ENCODE measurements at regions not wholly inside any gene's neighbourhood (a gene's known extent, or its start where the extent isn't known, plus 50 kb on each side); places are given as distances from the start of the nearest gene placed in this dataset.

DNA sequence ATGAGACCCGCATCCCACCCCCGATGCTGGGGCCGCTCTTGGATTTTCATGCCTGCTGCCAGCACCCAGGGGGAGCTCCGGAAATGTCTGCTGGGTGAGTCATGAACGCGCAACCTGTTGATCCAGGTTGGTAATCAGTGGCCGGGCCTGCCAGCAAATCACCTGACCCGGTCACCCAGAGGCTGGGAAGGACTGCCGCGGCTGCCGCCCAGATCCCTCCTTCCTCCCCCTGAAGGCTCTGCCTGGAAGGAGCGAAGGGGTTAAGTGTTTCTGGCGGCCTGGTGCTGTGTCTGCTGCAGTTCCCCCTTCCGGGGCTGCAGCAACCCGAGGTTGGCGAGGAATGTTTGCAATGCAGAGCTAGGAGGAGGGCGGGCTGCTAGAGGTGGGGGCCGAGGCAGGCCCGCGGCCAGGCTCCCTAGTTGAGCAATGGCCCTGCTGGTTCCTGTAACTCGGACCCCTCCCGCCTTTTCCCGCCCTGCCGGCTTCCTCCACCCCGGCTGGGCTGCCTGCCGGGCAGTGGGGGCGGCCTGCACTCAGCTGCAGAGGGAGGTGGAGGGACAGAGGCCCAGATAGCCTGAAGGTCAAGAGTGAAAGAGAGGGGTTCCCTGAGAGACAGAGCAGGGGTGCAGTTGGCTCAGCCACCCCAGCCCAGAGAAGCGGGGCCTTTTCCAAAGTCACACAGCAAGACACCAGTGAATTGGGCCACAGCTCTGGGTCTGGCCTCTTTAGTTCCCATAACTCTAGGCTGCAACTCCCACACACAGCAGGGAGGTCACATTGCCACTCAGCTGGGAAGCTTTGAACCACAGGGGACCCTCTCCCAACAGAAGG is 156.3 kb upstream of the IER5L start:
- peak; percentile 93 for DNase-seq
- H3K27ac ChIP-seq (ENCODE audit: low read depth in 2 of 2, low read length in 1 of 2): peak overlapping the region; percentile 89 to 92
- H3K9me3 ChIP-seq: no peaks in the 10 kb centered on the region
- no peaks in the 10 kb centered on the region for H3K9me2 ChIP-seq
- H4K20me1 ChIP-seq (ENCODE audit: insufficient read depth): no peaks in the 10 kb centered on the region
- H3K4me1 ChIP-seq (ENCODE audit: control insufficient read depth in 1 of 2, insufficient read depth in 2 of 2, low read depth in 1 of 2, low read length in 1 of 2): peaks cover 17 to 23% of the 10 kb centered on the region in 2 experiments; a peak in 3 of 4 replicates
- H3K4me2 ChIP-seq: peak overlapping the region; percentile 81
- H2AFZ ChIP-seq (ENCODE audit: low read depth): peak overlapping the region; percentile 82
- POLR2A ChIA-PET: interaction anchor here (0.6 to 2.0 kb wide), 10 partner anchors 9 to 516 kb away, joined by 3 to 12 read pairs (median 4); partner anchors contain the start of genes ENDOG and IER5L
- H3K4me3 ChIP-seq (ENCODE audit: low read depth in 2 of 2, low read length in 1 of 2): peak overlapping the region; percentile 3 to 43; a peak in 3 of 4 replicates
- no peaks in the 10 kb centered on the region for H3K27me3 ChIP-seq (ENCODE audit: insufficient read depth)
- H3K79me2 ChIP-seq (ENCODE audit: insufficient read depth): no peaks in the 10 kb centered on the region
- CTCF ChIA-PET: interaction anchor here (0.7 to 3.4 kb wide), 10 partner anchors 13 to 277 kb away, joined by 3 to 12 read pairs (median 3); no protein-coding TSS in a partner anchor
- WGBS (ENCODE audit: low lambda C conversion rate): under 1% methylated on average over 10 of the region's 28 CpGs
- H3F3A ChIP-seq (replicated peaks; ENCODE audit: insufficient read depth): peaks cover 34% of the 10 kb centered on the region
- peak overlapping the region; percentile 76 for H3K9ac ChIP-seq
- H3K36me3 ChIP-seq (replicated peaks in 1 of 2; ENCODE audit: control insufficient read depth in 1 of 2, insufficient read depth in 2 of 2, low read length in 1 of 2): no peaks in the 10 kb centered on the region
- TF ChIP-seq EP300 (IDR thresholded peaks at IDR 0.05; ENCODE audit: borderline replicate concordance in 1 of 2, low read depth in 1 of 2, low read length in 1 of 2) (peak; percentile 87 to 92), JUND (IDR thresholded peaks at IDR 0.05) (no peak; the same call in 1 of the 2 replicates), ZBTB33 (IDR thresholded peaks at IDR 0.05; ENCODE audit: borderline replicate concordance, low read depth) (no peak; the same call in 1 of the 2 replicates), MEF2A (IDR thresholded peaks at IDR 0.05; ENCODE audit: borderline replicate concordance, low read depth) (no peak), IRF3 (IDR thresholded peaks at IDR 0.05; ENCODE audit: low read depth, low read length) (no peak), NRF1 (IDR thresholded peaks at IDR 0.05; ENCODE audit: low read depth, low read length) (no peak), SIN3A (IDR thresholded peaks at IDR 0.05; ENCODE audit: borderline replicate concordance, low read depth, low read length) (peak; percentile 78), SMC3 (IDR thresholded peaks at IDR 0.05; ENCODE audit: low read depth, low read length) (peak; percentile 38; the same call in 1 of the 2 replicates), RFX5 (IDR thresholded peaks at IDR 0.05; ENCODE audit: low read length) (no peak), TCF12 (IDR thresholded peaks at IDR 0.05) (peak; percentile 85), PBX3 (IDR thresholded peaks at IDR 0.05) (peak; percentile 36), YY1 (IDR thresholded peaks at IDR 0.05; ENCODE audit: low read depth) (no peak), FOXM1 (IDR thresholded peaks at IDR 0.05; ENCODE audit: low read depth) (0 out of 2 replicates have a peak, but pooled peaks have one; percentile 84), RCOR1 (IDR thresholded peaks at IDR 0.05; ENCODE audit: low read length) (peak; percentile 86), MXI1 (IDR thresholded peaks at IDR 0.05; ENCODE audit: low read depth, low read length) (peak; percentile 78), FOSL2 (IDR thresholded peaks at IDR 0.05; ENCODE audit: borderline replicate concordance, low read depth) (peak; percentile 86; the same call in 1 of the 2 replicates), RXRA (IDR thresholded peaks at IDR 0.05; ENCODE audit: borderline replicate concordance, low read depth) (peak; percentile 93; the same call in 1 of the 2 replicates), POLR2AphosphoS5 (IDR thresholded peaks at IDR 0.05; ENCODE audit: low read depth, low read length) (peak; percentile 72; the same call in 1 of the 2 replicates), TEAD4 (IDR thresholded peaks at IDR 0.05; ENCODE audit: borderline replicate concordance, insufficient read depth) (peak; percentile 97), ELF1 (IDR thresholded peaks at IDR 0.05) (peak; percentile 80), RAD21 (IDR thresholded peaks at IDR 0.05; ENCODE audit: low read length) (peak; percentile 40), USF1 (IDR thresholded peaks at IDR 0.05; ENCODE audit: borderline replicate concordance, low read depth) (peak; percentile 65; the same call in 1 of the 2 replicates), CTCF (IDR thresholded peaks at IDR 0.05) (no peak)
- TF ChIP-seq, protein P1, sequence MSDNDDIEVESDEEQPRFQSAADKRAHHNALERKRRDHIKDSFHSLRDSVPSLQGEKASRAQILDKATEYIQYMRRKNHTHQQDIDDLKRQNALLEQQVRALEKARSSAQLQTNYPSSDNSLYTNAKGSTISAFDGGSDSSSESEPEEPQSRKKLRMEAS (IDR thresholded peaks at IDR 0.05; ENCODE audit: low read depth): peak; percentile 60
- TF ChIP-seq, protein P2, sequence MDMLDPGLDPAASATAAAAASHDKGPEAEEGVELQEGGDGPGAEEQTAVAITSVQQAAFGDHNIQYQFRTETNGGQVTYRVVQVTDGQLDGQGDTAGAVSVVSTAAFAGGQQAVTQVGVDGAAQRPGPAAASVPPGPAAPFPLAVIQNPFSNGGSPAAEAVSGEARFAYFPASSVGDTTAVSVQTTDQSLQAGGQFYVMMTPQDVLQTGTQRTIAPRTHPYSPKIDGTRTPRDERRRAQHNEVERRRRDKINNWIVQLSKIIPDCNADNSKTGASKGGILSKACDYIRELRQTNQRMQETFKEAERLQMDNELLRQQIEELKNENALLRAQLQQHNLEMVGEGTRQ (IDR thresholded peaks at IDR 0.05; ENCODE audit: borderline replicate concordance, low read depth, low read length): no peak
